HG03571 (cell line): ENCODE measurements at regions not wholly inside any gene's neighbourhood (a gene's known extent, or its start where the extent isn't known, plus 50 kb on each side); places are given as distances from the start of the nearest gene placed in this dataset.

Experiments
- ATAC-seq: cut with Tn5 transposase; IDR thresholded peaks from one replicate; pipeline ENCODE4 v1.9.1; 2021; ENCODE audit not compliant: unreplicated experiment

GRCh38 chr18:45467293-45467692, 148.0 kb upstream of the SLC14A2 start:
- no peak for ATAC-seq

- no peak for ATAC-seq
Measured at GRCh38 chr18:45467945-45468344, 147.3 kb upstream of the SLC14A2 start.

GRCh38 chr18:45478889-45479288, 136.4 kb upstream of the SLC14A2 start:
- ATAC-seq, result no peak

GRCh38 chr18:45480219-45481015, 134.9 kb upstream of the SLC14A2 start:
- ATAC-seq, result no peak

GRCh38 chr18:45481821-45482220, 133.5 kb upstream of the SLC14A2 start:
- ATAC-seq, result no peak

- no peak for ATAC-seq
Measured at GRCh38 chr18:45482286-45482685, 133.0 kb upstream of the SLC14A2 start.

GRCh38 chr18:45487581-45487980, 127.7 kb upstream of the SLC14A2 start:
- no peak for ATAC-seq

- ATAC-seq, result no peak
Measured at GRCh38 chr18:45488645-45489044, 126.6 kb upstream of the SLC14A2 start.

GRCh38 chr18:45493830-45494229, 121.4 kb upstream of the SLC14A2 start:
- ATAC-seq, result no peak

- ATAC-seq, result no peak
Measured at GRCh38 chr18:45494811-45495210, 120.5 kb upstream of the SLC14A2 start.

GRCh38 chr18:45496741-45497140, 118.5 kb upstream of the SLC14A2 start:
- no peak for ATAC-seq

GRCh38 chr18:45497595-45498286, 117.5 kb upstream of the SLC14A2 start:
- no peak for ATAC-seq

GRCh38 chr18:45498287-45498658, 117.0 kb upstream of the SLC14A2 start:
- ATAC-seq, result no peak

GRCh38 chr18:45503990-45504389, 111.3 kb upstream of the SLC14A2 start:
- ATAC-seq, result no peak

- ATAC-seq, result no peak
Measured at GRCh38 chr18:45505497-45506206, 109.6 kb upstream of the SLC14A2 start.

GRCh38 chr18:45506951-45507350, 108.3 kb upstream of the SLC14A2 start:
- no peak for ATAC-seq

- no peak for ATAC-seq
Measured at GRCh38 chr18:45509535-45509934, 105.7 kb upstream of the SLC14A2 start.

GRCh38 chr18:45510656-45511055, 104.6 kb upstream of the SLC14A2 start:
- ATAC-seq, result no peak

GRCh38 chr18:45512363-45512953, 102.8 kb upstream of the SLC14A2 start:
- ATAC-seq, result no peak

GRCh38 chr18:45517181-45517741, 98.0 kb upstream of the SLC14A2 start:
- no peak for ATAC-seq
